Activated CD4-positive, alpha-beta T cell treated with anti-CD3 and anti-CD28 coated beads, Interleukin-2, Interleukin-6, amounts not matched to agents 100 ng/mL and 50 ng/mL, durations not matched to agents 16 hours and 8 hours (primary cell): ENCODE measurements at regions not wholly inside any gene's neighbourhood (a gene's known extent, or its start where the extent isn't known, plus 50 kb on each side); places are given as distances from the start of the nearest gene placed in this dataset.

Source experiments
- DNase-seq: peaks from one replicate; pipeline ENCODE4 v3.0.0-alpha.2; 2020

GRCh38 chr7:96638669-96639068, 71.0 kb downstream of the SEM1 start:
- DNase-seq, result no peak

- DNase-seq, result no peak
Measured at GRCh38 chr7:96637522-96637921, 72.1 kb downstream of the SEM1 start.

- no peak for DNase-seq
Measured at GRCh38 chr7:96636979-96637378, 72.7 kb downstream of the SEM1 start.

- no peak for DNase-seq
Measured at GRCh38 chr7:96636342-96636860, 73.2 kb downstream of the SEM1 start.

- DNase-seq, result no peak
Measured at GRCh38 chr7:96629884-96630283, 79.8 kb downstream of the SEM1 start.

- DNase-seq, result no peak
Measured at GRCh38 chr7:96624954-96625353, 84.7 kb downstream of the SEM1 start.

- no peak for DNase-seq
Measured at GRCh38 chr7:96621932-96622331, 87.7 kb downstream of the SEM1 start.

DNA sequence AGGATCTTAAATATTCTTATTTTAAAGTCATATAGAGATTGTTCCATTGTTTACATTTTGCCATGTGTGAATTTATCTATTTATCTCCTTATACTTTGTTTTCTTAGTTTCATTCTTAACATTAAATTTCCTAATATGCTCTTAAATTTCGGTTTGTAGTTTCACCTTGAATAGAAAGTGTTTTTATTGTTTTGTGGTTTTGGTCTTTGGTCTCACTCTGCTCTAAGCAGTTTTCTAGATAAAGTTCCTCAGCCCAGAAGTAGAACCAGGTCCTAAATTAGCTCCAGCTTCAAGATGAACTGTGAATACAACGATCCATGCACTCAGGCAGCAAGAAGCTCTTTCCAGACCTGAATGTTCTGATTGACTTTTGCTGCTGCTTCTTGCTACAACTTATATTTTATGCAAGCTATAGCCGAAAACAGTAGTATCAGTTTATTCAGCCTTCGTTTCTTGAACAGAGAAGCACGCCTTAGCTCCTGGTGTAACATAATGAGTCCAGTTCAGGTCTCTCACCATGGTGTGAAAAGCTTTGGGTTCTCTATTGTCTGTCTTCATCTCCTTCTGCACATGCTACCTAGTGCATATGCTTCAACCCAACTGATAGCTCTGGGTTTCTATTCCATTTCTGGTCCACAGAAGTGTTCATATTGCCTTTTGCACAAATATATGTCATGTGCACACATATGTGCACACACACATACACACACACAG, 95.3 kb downstream of the SEM1 start:
- no peak for DNase-seq

GRCh38 chr7:96612034-96612433, 97.6 kb downstream of the SEM1 start:
- no peak for DNase-seq

DNA sequence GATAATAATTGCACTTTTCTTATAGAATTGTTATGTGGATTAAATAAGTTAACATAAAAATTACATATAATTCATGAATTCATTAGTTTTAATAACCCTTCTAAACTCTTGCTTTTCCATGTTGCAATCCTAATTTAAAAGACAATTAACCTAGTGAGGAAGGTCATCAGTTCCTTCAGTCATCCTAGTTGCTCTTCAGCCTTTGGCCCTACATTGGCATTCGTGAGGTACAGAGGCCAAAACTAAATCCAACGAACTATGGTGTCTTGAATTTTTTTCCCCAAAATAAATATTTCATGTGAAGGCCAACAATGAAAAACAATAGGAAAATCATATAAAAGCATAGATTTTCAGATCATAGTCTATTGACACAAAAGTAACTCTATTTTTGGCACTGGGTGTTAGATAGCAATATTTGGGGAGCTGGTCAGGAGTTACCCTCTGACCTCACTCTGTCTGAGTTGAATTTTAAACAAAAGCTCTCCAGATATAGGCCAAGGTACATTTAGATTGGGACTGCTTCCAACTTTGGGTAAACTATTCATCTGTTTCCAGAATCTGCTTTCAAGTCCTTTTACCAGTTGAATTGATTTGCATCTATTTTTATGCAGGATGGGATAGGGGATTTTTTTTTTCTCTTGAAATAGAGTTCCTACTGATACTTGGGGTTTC, 104.5 kb downstream of the SEM1 start:
- DNase-seq, result no peak

- no peak for DNase-seq
Measured at GRCh38 chr7:96599288-96599936, 110.2 kb downstream of the SEM1 start.

DNA sequence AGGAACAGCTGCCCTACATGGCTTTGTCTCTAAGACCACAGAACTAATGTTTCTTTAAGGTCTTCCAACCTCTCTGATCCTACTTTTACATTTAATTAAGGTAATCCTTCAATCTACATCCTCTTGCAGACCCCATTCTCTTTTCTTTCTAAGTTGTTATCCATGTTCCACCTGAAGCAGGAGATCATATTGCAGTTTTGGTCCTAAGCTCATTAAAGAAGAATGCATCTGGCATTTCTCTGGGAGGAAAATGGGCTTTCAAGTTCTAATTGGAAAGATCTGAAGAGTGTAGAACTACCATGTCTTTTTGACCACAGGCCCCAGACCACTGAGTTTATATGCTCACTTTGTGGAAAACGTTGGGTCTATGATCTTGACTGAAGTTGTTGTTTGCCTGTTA, 111.2 kb downstream of the SEM1 start:
- DNase-seq, result no peak

GRCh38 chr7:96596120-96596826, 113.4 kb downstream of the SEM1 start:
- DNase-seq, result no peak

- no peak for DNase-seq
Measured at GRCh38 chr7:96591900-96592676, 117.6 kb downstream of the SEM1 start.

GRCh38 chr7:96591159-96591899, 118.3 kb downstream of the SEM1 start:
- no peak for DNase-seq

DNA sequence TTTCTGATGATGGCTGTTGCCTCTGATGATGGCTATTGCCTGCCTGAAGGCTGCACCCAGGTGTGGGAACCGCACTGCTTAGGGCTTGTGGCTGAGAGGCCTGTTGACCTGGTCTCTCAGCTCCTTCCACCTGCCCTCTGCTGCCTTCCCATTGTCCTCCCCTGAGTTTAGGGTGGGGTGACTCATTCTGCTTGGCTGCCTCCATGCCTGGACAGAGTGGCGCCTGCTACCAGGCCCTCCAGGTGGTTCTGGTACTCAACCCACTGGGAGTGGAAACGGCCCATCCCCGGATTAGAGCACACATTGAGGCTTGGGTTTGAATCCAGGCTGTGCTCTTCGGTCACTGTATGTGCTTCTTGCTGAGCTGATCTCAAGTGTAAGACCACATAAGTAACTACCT, 120.6 kb downstream of the SEM1 start:
- DNase-seq, result no peak

GRCh38 chr7:96579119-96579518, 130.5 kb downstream of the SEM1 start:
- no peak for DNase-seq

DNA sequence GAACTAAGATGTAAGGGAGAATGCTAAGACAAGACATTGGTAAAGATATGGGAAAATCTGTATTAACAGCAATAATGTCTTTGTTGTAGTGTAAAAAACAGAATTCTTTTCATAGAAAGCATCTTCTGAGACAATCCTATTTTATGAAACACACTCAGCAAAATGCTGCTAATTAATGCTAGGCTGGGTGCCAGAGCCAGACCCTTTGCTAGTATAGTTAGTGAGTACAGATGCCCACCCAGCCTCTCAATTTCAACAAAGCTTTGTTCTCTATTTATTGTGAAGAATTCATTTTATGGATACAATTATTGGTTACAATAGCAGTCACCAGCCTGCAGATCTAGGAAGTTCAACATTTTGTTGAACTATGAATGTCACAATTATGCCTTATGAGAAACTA, 131.0 kb downstream of the SEM1 start:
- DNase-seq, result no peak

GRCh38 chr7:96563409-96563808, 146.2 kb downstream of the SEM1 start:
- no peak for DNase-seq

GRCh38 chr7:96562966-96563365, 146.7 kb downstream of the SEM1 start:
- no peak for DNase-seq

- no peak for DNase-seq
Measured at GRCh38 chr7:96562458-96562857, 147.2 kb downstream of the SEM1 start.

DNA sequence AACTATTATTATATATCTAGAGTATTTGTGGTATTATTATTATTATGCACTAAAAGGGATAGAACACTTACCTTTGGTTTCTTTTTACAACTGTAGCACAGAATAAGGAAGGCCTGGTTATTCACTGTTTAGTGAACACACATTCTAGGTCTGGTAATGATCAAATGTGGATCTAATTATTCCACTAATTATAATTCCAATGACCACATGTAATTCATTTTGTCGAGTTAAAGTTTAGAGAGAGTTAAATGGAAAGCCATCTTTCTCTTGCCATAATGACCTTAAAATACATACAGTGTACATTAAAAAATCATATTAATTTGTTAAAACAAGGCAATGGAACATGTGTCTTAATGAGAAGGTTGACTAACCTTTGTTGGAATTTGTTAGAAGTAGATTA, 147.8 kb downstream of the SEM1 start:
- DNase-seq, result no peak
